ENCODE measurements at regions not wholly inside any gene's neighbourhood (a gene's known extent, or its start where the extent isn't known, plus 50 kb on each side); places are given as distances from the start of the nearest gene placed in this dataset.

- H3K4me3 Mint-ChIP-seq = no peak overlapping the region
- H3K4me3 ChIP-seq (ENCODE audit: low read length in 2 of 2) = no peak overlapping the region
- no peaks in the 10 kb centered on the region for H3K36me3 ChIP-seq (ENCODE audit: insufficient read depth, low read length)
- no peaks in the 10 kb centered on the region for H3K27me3 ChIP-seq (ENCODE audit: insufficient read depth, low read length)
- H3K36me3 Mint-ChIP-seq = no peaks in the 10 kb centered on the region
- DNase-seq = no peak
- intact Hi-C loops (cut with micrococcal nuclease) = no loop called here
- H3K27ac Mint-ChIP-seq = no peak overlapping the region
- no peaks in the 10 kb centered on the region for H3K9me3 ChIP-seq (ENCODE audit: control insufficient read depth in 1 of 2, low read length in 2 of 2)
- H3K9me3 Mint-ChIP-seq = peaks cover 0 to 21% (median 15%) of the 10 kb centered on the region in 8 donors
- no peaks in the 10 kb centered on the region for H3K4me1 ChIP-seq (ENCODE audit: insufficient read depth, low read length)
- no peaks in the 10 kb centered on the region for H3K4me1 Mint-ChIP-seq
- ChIA-PET POLR2A (ENCODE audit: partially characterized antibody) (no interaction called here), CTCF (ENCODE audit: partially characterized antibody) (no interaction called here)
- peaks cover 2 to 4% of the 10 kb centered on the region in 2 donors for H3K27me3 Mint-ChIP-seq
- H3K27ac ChIP-seq (ENCODE audit: low read depth, low read length) = no peak overlapping the region
Measured at GRCh38 chr13:59603646-59604045, 560.1 kb downstream of the DIAPH3 start.

GRCh38 chr13:59607172-59607571 is 556.6 kb downstream of the DIAPH3 start:
- no peaks in the 10 kb centered on the region for H3K9me3 ChIP-seq (ENCODE audit: control insufficient read depth in 1 of 2, low read length in 2 of 2)
- intact Hi-C loops (cut with micrococcal nuclease) = no loop called here
- H3K4me1 ChIP-seq (ENCODE audit: insufficient read depth, low read length) = no peaks in the 10 kb centered on the region
- no peaks in the 10 kb centered on the region for H3K27me3 ChIP-seq (ENCODE audit: insufficient read depth, low read length)
- POLR2A ChIA-PET (ENCODE audit: partially characterized antibody) = no interaction called here
- Mint-ChIP-seq H3K9me3 (no peaks in the 10 kb centered on the region), H3K4me1 (no peaks in the 10 kb centered on the region), H3K36me3 (no peaks in the 10 kb centered on the region), H3K27ac (no peak overlapping the region), H3K27me3 (peaks cover 0 to 2% of the 10 kb centered on the region in 2 donors), H3K4me3 (no peak overlapping the region)
- H3K36me3 ChIP-seq (ENCODE audit: insufficient read depth, low read length) = no peaks in the 10 kb centered on the region
- no peak for DNase-seq
- H3K27ac ChIP-seq (ENCODE audit: low read depth, low read length) = no peak overlapping the region
- H3K4me3 ChIP-seq (ENCODE audit: low read length in 2 of 2) = no peak overlapping the region
- CTCF ChIA-PET (ENCODE audit: partially characterized antibody) = no interaction called here

GRCh38 chr13:59607780-59608233 is 555.9 kb downstream of the DIAPH3 start:
- Mint-ChIP-seq H3K27me3 (no peaks in the 10 kb centered on the region), H3K4me1 (peaks cover 0 to 1% (median 0%) of the 10 kb centered on the region in 4 donors), H3K27ac (no peak overlapping the region), H3K9me3 (no peaks in the 10 kb centered on the region), H3K36me3 (no peaks in the 10 kb centered on the region), H3K4me3 (no peak overlapping the region)
- POLR2A ChIA-PET (ENCODE audit: partially characterized antibody) = no interaction called here
- H3K9me3 ChIP-seq (ENCODE audit: control insufficient read depth in 1 of 2, low read length in 2 of 2) = no peaks in the 10 kb centered on the region
- H3K27me3 ChIP-seq (ENCODE audit: insufficient read depth, low read length) = no peaks in the 10 kb centered on the region
- intact Hi-C loops (cut with micrococcal nuclease) = no loop called here
- no peaks in the 10 kb centered on the region for H3K36me3 ChIP-seq (ENCODE audit: insufficient read depth, low read length)
- CTCF ChIA-PET (ENCODE audit: partially characterized antibody) = no interaction called here
- H3K4me3 ChIP-seq (ENCODE audit: low read length in 2 of 2) = no peak overlapping the region
- no peak for DNase-seq
- H3K27ac ChIP-seq (ENCODE audit: low read depth, low read length) = no peak overlapping the region
- no peaks in the 10 kb centered on the region for H3K4me1 ChIP-seq (ENCODE audit: insufficient read depth, low read length)

GRCh38 chr13:59609421-59609820 is 554.3 kb downstream of the DIAPH3 start:
- Histone ChIP-seq H3K4me1 (ENCODE audit: insufficient read depth, low read length) (no peaks in the 10 kb centered on the region), H3K36me3 (ENCODE audit: insufficient read depth, low read length) (no peaks in the 10 kb centered on the region), H3K4me3 (ENCODE audit: low read length in 2 of 2) (no peak overlapping the region), H3K27ac (ENCODE audit: low read depth, low read length) (no peak overlapping the region), H3K9me3 (ENCODE audit: control insufficient read depth in 1 of 2, low read length in 2 of 2) (no peaks in the 10 kb centered on the region), H3K27me3 (ENCODE audit: insufficient read depth, low read length) (no peaks in the 10 kb centered on the region)
- intact Hi-C loops (cut with micrococcal nuclease) = no loop called here
- no peak for DNase-seq
- Mint-ChIP-seq H3K27me3 (peaks cover 0 to 2% of the 10 kb centered on the region in 2 donors), H3K4me3 (no peak overlapping the region), H3K4me1 (peaks cover 0 to 1% (median 0%) of the 10 kb centered on the region in 4 donors), H3K36me3 (no peaks in the 10 kb centered on the region), H3K9me3 (no peaks in the 10 kb centered on the region), H3K27ac (no peak overlapping the region)
- POLR2A ChIA-PET (ENCODE audit: partially characterized antibody) = no interaction called here
- CTCF ChIA-PET (ENCODE audit: partially characterized antibody) = no interaction called here

Measured in CD4-positive, alpha-beta memory T cell (primary cell).